GM18858 (cell line): ENCODE measurements at regions not wholly inside any gene's neighbourhood (a gene's known extent, or its start where the extent isn't known, plus 50 kb on each side); places are given as distances from the start of the nearest gene placed in this dataset.

ENCODE experiments used
- ATAC-seq: cut with Tn5 transposase; IDR thresholded peaks from one replicate; pipeline ENCODE4 v1.9.1; 2021; ENCODE audit not compliant: unreplicated experiment

DNA sequence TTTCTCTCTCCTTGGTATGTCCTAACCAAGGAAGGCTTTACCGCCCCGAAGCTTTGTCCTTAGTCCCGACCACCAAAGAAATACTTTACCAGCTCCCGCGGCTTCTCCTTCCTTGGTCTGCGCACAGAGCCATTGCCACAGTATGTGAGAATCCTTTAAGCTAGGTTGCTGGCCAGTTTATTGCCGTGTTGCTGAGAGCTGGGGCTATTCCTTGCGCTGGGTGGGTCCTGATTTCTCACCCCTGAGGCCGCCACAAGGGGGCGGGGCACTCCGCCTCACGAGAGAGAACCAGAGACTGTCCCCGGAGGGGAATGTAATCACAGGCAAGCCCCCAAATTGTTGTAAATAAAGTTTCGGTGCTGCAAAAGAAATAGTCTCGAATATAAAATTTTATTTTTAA, 331.0 kb upstream of the PCDH10 start:
- no peak for ATAC-seq

- ATAC-seq: no peak
Measured at GRCh38 chr4:132823419-132823818, 325.7 kb upstream of the PCDH10 start.

DNA sequence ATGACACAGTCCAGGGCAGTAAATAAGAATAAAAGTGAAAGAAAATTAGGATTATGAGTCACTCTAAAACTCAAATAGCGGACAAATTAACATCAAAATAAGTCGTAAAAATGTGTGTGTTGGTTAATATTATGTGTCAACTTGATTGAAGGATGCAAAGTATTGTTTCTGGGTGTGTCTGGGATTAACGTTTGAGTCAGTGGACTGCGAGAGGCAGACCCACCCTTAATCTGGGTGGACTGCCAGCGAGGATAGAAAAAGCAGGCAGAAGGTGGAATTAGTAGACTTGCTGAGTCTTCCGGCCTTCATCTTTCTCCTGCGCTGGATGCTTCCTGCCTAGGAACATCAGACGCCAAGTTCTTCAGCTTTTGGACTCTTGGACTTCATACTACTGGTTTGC, 324.3 kb upstream of the PCDH10 start:
- ATAC-seq: no peak

- ATAC-seq: peak; percentile 54
Measured at GRCh38 chr4:132827522-132827921, 321.6 kb upstream of the PCDH10 start.

- no peak for ATAC-seq
Measured at GRCh38 chr4:132838244-132838643, 310.9 kb upstream of the PCDH10 start.

DNA sequence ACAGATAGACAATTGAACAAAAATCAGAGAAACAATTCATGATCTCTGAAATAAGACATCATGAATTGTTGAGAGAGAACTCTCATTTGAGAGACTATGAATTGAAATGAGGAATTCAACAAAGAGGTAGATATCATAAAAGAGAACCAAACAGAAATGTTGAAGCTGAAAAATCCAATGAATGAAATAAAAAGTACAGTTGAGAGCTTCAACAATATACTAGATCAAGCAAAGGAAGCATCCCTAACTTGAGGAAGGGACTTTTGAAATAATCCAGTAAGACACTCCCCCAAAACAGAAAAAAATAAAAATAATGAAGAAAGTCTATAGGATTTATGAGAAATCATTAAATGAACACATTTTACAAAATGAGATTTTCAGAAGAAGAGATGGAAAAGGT, 310.0 kb upstream of the PCDH10 start:
- no peak for ATAC-seq

- no peak for ATAC-seq
Measured at GRCh38 chr4:132859929-132860328, 289.2 kb upstream of the PCDH10 start.

- ATAC-seq: no peak
Measured at GRCh38 chr4:132860976-132861375, 288.1 kb upstream of the PCDH10 start.

GRCh38 chr4:132863619-132864018, 285.5 kb upstream of the PCDH10 start:
- ATAC-seq: no peak

GRCh38 chr4:132865458-132865857, 283.6 kb upstream of the PCDH10 start:
- ATAC-seq: no peak

GRCh38 chr4:132865922-132866321, 283.2 kb upstream of the PCDH10 start:
- no peak for ATAC-seq

- no peak for ATAC-seq
Measured at GRCh38 chr4:132866616-132867015, 282.5 kb upstream of the PCDH10 start.

- ATAC-seq: no peak
Measured at GRCh38 chr4:132893787-132894186, 255.3 kb upstream of the PCDH10 start.

DNA sequence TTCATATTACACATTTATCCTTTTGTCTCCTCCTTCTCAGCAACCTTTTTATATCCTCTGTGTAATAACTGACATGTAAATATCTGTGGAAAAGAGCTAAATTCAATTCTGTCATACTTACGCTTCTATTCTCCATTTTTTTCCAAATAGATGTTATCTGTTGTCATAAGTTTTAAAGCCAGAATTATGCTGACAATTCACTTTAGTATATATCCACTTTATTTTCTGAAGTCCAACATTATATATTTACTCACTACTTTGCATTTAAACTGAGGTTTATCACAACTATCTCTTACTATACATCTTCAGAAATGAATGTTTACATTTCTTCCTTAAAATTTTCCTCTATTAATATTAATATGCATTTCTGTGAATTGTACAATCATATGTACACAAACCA, 247.9 kb upstream of the PCDH10 start:
- no peak for ATAC-seq

GRCh38 chr4:132910229-132910748, 238.8 kb upstream of the PCDH10 start:
- no peak for ATAC-seq

DNA sequence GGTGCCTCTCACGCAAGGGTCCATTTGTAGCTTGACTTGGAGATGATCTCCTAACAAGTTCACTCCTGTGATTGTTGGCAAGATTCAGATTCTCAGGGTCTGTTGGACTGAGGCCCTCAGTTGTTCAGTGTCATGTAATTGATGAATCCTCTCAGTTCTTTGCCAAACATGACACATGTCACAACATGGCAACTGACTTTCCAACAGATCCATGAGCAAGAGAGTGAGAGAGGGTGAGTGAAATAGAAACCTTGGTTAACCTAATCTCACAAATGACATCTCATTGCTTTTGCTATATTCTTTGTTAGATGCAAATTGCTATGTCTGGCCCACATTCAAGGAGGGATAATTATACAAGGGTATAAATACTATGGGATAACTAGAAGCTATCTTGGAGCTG, 231.0 kb upstream of the PCDH10 start:
- no peak for ATAC-seq

DNA sequence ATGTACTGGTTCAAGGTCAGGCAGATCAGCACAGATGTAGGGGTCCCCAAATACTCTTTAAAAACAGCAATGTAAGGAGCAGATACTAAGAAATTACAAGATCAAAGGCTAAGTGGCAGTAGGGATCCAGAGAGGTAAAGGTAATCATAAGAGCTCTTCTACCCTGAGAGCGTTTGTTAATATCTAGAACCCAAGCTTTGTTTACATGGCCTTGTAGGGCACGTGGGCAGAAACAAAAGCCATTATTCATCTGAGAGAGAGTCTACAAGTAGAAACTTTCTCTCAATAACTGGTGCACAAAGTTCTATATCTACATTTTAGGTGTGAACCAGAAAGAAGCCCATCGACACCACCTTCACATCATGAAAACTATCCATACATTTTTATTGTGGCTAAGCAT, 225.6 kb upstream of the PCDH10 start:
- ATAC-seq: no peak

GRCh38 chr4:132934911-132935310, 214.2 kb upstream of the PCDH10 start:
- ATAC-seq: no peak

- no peak for ATAC-seq
Measured at GRCh38 chr4:132955146-132955545, 193.9 kb upstream of the PCDH10 start.

GRCh38 chr4:132956962-132957361, 192.1 kb upstream of the PCDH10 start:
- no peak for ATAC-seq

- ATAC-seq: no peak
Measured at GRCh38 chr4:132958457-132959263, 190.4 kb upstream of the PCDH10 start.

DNA sequence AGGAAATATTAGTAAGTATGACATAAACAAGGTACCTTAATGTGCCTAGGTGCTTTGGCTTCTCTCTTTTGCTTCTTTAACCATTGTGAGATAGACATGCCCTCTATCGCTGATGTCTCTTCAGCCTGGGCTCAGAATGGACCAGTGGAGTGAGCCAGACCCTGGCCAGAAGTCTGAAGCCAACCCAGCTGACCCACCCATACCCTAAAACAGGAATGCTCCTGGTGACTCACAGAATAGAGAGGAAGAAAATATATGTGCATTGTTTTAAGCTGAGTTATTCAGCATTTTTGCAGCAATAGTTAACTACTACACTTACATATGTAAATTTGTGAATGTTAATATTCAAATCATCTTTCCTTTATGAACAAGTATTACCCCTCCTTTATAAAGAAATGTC, 167.5 kb upstream of the PCDH10 start:
- no peak for ATAC-seq

GRCh38 chr4:132982151-132982550, 166.9 kb upstream of the PCDH10 start:
- ATAC-seq: no peak
